GM18502 (cell line): ENCODE measurements at regions not wholly inside any gene's neighbourhood (a gene's known extent, or its start where the extent isn't known, plus 50 kb on each side); places are given as distances from the start of the nearest gene placed in this dataset.

Experiments used
- ATAC-seq: cut with Tn5 transposase; IDR thresholded peaks from one replicate; pipeline ENCODE4 v1.9.1; 2021; ENCODE audit warnings: mild to moderate bottlenecking; ENCODE audit not compliant: unreplicated experiment, poor library complexity

DNA sequence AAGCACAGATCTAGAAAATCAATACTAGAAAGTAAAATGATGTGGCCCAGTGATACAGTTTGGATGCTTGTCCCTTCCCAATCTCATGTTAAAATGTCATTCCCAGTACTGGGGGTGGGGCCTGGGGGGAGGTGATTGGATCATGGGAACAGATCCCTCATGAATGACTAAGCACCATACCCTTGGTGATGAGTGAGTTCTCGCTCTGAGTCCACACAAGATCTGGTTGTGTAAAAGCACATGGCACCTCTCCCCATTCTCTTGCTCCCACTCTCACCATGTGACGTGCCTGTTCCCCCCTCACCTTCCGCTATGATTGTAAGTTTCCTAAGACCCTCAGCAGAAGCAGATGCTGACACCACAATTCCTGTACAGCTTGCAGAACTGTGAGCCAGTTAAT is 234.2 kb upstream of the CDH6 start:
- no peak for ATAC-seq

DNA sequence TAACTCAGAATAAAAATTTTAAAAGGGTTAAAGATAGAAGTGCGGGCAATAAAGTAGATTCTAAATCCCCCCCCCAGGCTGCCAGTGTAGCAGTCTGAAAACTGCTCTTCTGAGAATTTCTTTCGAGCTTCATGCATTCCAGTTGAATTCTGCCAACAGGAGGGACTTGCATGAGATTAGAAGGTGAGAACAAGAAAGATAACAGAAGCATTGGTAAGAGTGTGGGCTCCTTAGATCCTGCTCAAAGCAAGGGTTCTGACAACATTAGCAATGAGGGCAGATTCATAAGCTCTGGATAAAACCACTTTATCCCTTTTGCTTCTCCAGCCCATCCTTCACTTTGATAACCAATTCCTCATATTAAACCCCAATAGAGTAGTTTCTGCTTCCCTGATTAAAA is 235.9 kb upstream of the CDH6 start:
- no peak for ATAC-seq

DNA sequence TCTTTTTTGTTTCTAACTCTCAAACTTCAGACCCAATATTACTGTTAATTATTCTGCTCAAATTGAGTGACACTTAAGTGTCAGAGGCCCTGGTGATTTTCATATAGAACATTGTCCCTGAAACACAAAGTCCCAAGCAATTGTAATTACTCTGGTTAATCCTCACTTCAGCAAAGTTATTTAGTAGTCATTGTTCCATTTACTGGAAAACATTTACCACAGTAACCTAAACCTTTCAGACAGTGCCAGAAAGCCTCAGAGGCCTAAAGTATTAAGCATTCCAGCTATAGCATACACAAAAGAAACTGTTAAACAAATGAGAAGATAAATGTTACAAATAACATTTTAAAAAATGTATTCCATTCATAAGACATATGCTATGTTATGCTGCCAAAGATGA is 237.2 kb upstream of the CDH6 start:
- no peak for ATAC-seq

DNA sequence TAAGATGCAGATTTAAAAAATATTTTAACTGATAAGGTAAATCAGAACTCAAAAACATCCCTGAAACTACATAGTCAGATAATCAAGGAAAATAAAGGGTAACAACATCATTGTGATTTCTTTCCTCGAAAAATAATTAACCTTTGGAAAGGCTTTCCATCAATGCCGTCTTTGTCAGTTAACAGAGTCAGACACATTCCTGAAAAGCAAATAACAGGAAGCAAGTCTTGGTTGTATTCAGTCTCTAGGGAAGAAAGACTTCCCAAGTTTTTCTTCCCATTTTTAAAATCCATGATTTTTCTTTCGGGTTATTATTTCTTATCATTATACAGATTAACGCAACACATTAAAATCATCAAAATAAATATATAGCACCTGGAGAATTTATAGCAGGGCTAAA is 256.4 kb upstream of the CDH6 start:
- no peak for ATAC-seq

DNA sequence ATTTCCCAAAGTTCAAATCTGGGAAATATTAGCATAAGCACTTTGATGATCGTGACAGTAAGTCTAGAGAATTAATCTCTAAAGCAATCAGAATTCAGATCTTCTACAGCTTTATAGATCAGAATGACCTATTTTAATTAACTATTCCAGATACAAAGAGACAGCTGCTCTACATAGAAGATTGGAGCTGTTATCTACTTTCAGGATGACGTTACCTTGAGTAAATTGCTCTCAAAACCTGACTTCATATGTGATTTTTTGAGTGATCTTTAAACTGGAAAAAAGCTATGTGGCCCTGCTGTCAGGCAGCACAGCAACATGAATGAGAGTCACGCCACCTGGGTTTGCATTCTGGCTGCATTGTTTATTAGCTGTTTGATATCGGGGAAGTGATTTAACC is 259.9 kb upstream of the CDH6 start:
- no peak for ATAC-seq

DNA sequence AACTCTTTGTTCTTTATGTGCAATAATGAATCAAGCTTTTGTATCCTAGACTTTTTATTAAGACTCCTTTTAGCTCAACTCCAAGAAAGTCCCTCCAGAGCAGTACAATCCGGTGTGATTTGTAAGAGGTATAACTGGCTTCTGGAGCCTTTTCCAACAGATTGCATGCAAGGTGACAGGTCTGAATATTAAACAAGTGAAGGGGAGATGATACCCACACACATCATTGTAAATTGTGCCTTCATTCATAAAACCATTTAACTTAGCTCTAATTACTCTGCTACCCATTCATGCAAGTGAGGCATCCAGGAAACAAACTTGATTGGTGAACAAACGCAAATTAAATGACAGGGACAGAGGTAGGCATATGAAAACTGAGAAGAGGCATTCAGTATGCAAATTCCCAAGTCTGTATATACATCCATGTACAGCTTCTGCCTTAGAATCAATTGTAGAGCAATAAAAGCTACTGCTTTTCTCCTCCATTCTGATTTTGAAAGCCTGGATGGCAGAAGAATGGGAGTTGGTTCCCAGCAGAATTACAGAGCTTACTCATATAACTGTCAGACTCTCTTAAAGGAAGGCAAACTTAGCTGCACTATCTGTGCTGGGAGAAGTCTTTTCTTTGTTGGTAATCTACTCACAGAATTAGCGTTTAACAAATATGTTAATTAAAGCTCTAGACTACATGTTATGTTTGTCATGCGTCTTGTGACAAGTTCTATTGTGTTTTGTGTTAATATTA is 261.0 kb upstream of the CDH6 start:
- no peak for ATAC-seq

DNA sequence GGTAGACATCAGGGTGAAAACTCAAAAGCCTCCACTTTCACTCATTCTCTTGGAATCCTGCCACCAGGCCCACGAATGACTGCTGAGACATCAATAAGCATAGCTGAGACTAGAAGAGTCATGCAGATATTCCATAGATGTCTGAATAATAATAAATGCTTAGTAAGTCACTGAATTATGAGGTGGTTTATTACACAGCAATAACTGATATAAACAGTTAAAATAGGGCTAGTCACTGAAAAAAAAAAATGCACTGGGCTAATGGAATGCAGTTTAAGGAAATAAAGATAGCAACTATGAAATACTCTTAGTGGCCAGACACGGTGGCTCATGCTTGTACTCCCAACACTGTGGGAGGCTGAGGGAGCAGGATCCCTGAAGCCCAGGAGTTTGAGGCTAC is 262.8 kb upstream of the CDH6 start:
- no peak for ATAC-seq

DNA sequence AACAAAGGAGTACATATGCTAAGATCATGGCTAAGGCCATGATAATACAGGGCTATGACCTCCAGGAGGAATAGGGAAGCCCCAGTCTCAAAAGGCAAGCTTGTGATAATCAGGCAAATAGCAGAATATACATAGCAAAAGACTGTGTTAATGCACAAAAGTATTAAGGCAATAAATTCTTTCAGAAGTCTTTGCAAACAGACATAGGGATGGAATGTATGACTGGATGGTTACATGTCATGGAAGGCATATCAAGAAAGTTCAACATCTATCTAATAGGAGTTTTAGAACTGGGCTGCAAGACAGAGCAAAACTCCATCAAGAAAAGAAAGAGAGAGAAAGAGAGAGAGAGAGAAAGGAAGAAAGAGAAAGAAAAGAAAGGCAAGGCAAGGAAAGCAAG is 264.5 kb upstream of the CDH6 start:
- ATAC-seq = no peak

DNA sequence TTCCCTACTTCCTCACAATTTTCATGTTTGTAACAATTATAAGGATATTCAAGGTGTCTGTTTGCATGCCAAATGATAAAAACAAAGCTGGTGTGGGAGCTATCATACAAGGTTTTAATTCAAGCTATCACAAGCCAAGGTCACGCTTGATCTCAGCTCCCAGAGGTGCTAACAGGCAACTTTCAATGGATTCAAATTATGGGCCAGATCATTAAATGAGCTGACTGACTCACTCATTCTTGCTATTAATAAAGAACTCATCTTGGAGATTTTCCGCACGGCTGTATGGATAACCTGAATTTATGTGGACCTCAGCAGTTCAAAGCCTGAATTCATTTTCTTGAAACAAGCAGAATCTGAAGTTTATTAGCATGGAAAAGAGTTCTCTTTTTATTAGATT is 267.3 kb upstream of the CDH6 start:
- no peak for ATAC-seq

DNA sequence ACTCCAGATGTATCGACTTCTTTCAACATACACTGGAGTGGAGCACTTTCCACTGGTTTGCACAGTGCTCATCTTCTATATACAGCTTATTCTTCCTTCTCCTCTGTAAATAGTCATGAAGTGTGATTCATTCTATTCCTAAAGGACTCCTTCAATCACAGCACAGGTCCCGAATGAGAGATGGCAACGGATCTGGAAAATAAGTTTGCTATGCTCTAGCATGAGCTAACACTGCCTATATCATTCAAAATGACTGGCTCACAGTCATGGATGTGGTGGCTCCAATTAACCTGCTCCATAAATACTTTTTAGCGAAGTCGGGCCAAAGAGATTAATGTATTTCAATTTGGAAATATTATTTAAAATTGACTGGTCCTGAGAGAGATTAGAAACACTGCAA is 272.1 kb upstream of the CDH6 start:
- no peak for ATAC-seq

DNA sequence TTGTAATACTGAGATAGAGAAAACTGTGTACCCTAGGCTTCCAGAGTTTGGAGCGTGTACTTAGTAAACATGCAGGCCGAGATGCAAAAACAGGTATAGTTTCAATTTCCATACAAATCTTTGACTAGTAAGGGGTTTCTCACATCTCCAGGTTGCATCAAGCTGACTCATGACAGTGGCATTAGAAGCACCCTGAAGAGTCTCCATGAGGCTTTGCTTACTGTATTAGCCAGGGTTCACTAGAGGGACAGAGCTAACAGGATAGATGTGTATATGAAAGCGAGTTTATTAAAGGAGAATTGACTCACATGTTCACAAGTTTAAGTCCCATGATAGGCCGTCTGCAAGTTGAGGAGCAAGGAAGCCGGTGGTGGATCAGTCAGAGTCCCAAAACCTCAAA is 275.3 kb upstream of the CDH6 start:
- no peak for ATAC-seq

DNA sequence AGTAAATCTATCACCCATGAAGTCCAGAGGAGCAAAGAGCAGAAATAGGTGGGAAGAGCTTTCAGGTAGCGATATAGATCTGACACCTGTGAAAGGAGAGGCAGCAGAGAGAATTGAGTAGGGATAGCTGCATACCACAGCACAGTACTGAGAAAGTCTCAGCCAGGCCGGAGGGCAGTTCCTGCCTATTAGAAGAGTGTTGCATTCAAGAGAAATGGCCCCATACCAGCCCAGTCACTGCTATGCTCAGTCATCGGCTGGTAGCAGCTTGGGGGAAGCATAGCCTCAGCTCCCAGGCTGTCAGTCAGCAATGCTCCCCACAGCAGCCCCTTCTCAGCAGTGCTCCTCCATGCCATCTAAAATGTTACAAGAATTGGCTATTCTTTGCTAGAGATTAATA is 285.1 kb upstream of the CDH6 start:
- ATAC-seq = no peak

DNA sequence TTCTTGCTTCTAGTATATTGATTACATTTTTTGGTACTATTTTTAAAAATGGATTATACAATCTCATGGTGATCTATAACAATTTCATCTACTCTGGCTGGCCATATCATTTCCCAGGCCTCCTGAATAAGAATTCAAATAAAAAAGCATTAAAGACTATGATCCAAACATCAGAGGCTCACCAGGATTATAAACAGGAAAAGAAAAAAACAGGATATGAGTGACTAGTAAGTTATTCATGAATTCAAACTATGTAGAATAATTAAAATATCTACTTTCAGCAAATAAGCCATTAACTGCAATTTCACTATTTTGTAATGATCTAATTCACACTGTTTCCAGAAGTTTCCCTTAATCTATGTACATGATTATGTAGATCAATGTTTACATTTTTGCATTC is 293.1 kb upstream of the CDH6 start:
- ATAC-seq = no peak

DNA sequence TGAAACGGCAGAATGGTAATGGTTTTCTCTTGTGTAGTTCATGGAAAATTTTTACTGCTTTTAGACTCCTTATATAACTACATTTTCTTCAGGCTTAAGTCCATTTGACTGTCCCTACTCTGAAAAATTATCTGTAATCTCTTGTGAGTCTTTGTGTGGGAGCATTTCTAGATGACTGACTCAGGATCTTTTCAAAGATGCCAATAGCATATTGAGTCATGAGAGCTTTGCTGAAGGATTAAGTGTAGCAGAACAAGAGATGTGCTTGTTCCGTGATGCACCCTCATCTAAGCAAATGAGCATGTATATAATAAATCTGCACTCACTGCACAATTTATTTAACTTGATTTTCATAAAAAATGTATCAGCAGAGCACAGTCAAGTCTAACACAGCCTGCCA is 298.7 kb upstream of the CDH6 start:
- no peak for ATAC-seq

DNA sequence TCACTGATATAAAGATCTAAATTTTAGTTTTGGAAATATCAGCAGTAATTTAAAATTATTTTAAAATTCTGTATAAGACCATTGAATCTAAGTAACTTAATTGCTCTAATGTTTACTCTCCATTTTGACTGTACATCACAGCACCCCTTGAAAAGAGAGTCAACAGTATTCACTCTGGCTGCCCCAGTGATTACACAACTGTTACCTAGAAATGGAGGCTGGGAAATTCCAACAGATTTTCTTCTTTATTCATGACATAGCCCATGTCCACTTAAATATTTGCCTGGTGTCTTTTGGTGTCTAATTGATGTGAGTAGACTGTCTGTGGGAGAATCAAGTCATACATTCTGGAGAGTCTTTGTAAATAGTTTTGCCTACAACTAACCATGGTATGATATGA is 301.8 kb upstream of the CDH6 start:
- ATAC-seq = no peak

DNA sequence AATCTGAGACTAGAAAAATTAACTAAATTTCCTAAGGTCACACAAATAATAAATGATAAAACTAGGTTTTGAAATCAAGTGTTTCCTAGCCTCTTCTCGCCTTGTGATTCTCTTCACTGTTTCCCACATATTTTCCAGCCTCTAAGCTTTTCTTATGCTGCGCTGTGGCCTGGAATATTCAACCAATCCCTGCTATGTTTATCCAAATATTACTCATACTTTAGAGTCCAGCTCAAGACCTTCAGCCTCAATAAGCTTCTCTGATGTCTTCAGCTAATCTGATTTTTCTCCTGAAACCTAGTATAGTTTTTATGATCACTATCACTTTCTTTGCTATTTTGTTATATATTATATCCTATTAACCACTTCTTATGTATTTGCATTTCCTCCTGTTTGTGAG is 303.1 kb upstream of the CDH6 start:
- no peak for ATAC-seq

DNA sequence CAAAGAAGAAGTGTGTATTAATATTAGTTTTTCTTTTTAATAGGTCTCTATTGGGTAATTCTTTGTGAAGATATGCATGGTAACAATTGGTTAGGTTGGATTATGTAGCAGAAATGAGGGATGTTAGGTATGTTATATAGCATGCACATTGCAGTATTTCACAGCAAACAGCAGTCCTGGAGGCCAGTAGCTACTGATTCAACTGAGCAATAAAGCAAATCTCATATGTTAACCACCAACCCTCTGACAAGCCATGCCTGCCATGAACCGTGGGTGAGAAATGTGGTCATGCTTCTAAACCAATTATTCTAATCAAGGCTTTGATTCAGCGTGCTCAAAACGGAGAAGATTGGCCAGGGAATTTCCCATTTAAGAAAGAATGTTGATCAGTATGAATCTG is 313.0 kb upstream of the CDH6 start:
- ATAC-seq = no peak

DNA sequence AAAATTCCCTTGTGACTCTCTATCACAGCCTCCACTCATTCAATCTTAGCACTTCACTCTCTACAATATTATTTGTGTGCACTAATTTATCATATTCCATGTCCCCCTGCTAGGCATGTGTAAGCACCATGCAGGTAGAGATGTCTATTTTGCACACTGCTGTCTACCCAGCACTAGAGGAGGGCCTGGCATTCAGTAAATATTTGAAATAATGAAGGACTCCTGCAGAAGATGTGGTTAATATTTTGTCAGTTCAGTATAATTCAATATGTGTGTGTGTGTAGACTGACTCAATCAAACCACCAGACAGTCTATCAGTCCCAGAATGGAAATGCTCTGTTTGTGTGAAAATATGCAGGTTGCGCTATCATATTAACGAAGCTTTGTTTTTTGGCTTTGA is 313.6 kb upstream of the CDH6 start:
- no peak for ATAC-seq

DNA sequence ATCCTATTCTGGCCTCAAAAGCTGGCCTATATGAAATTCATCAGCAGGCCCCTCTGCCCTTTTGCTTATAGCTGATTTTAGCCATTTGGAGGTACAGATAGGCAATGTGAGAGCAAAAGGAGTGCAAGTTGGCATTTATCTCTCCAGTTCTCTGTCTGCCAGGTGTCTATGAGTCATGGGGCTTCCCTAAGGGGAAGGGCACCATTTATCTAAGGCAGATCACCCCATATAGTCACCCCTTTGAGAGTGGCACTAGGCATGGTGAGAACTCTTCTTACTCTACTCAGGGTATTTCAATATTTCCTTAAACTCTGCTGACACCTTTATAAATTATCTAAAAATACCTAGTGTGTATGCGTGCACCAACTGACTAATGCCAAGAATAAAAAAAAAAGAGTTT is 314.7 kb upstream of the CDH6 start:
- ATAC-seq = no peak

DNA sequence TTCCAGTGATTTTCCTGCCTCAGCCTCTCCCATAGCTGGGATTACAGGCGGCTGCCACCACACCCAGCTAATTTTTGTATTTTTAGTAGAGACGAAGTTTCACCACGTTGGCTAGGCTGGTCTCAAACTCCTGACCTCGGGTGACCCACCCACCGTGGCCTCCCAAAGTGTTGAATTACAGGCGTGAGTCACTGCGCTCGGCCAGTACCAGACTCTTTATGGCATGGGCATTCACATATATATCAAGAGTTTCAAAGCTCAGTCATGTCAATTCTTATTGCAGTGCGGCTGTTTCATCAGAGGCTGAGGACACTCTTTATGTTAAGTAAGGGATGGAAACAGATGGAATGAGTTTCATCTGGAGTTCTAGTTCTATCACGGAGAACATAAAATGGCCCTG is 315.2 kb upstream of the CDH6 start:
- no peak for ATAC-seq

DNA sequence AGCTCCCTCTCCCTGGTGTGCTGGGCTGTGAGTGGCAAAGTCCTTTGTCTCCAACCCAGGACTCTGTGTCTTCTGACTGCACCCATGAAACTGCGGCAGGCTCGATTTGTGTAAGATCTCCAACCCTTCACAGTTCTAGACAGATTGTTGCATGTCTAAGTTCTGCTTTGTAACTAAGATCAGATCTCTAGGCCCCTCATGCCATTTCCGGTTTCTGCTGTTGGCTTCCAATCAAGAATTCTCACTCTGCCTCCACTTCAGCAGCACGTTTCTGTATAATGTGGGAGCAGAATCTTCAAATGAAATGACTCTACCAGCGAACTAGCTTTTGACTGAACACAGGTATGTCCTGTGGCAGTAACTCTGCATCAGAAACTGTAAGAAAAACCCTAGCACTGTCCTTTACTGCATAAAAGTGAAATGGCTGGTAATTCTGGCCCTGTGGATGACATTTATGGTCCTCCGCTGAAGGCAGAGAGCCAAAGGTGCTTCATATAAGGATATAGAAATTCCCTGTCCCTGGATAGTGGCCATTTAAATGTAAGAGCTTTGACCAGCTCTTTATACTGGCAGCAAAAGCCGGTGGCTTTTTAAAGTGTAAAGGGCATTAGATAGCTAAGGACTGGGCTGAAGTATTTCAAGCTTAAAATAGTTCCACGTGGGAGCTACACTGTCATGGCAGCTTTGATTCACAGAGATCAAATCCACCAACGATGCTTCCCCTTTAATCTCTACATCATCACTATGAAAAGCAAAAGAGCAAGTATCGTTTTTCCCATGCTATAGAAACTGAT is 319.0 kb upstream of the CDH6 start:
- no peak for ATAC-seq

DNA sequence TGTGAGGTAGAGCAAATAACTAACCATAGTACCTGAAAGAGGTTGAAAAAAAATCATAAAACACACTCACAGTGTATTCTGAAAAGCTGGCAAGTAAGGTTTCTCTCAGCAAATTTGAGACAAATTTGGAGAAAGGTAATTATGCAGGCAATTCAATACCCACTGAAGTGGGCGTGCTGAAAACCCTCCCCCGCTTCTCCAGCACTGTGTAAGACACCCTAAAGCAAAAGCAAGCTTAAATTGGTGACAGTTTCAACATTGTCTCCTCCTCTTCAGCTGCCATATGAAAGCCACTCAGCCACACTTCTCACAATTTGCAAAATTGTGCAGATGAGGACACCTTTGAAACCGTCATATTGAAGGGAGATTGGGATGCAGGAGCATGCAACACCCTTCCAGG is 322.3 kb upstream of the CDH6 start:
- no peak for ATAC-seq
